GM23338 (cell line): ENCODE measurements at regions not wholly inside any gene's neighbourhood (a gene's known extent, or its start where the extent isn't known, plus 50 kb on each side); places are given as distances from the start of the nearest gene placed in this dataset.
"Not testable (repeated sequence)": the region's sequence is repeated elsewhere in the genome, so short reads cannot be mapped to it uniquely, and the experiment has no call there.

Experiments used
- ATAC-seq: fragments of 200-7000 bp; cut with Tn5 transposase; 3 replicates; pipeline ENCODE4 v1.9.1; 2020
- DNase-seq: peaks from one replicate; pipeline ENCODE4 v3.0.0-alpha.2; 2015; ENCODE audit warnings: low spot score
- H2AFZ ChIP-seq: fragments of 200-600 bp; sonication (generic); 2 replicates; pipeline ENCODE4 v1.8.0; 2016; ENCODE audit warnings: antibody characterized with exemption, mild to moderate bottlenecking, moderate library complexity
- H3F3A ChIP-seq: fragments of 200-600 bp; sonication (generic); replicated peaks from 2 replicates; pipeline ENCODE4 v1.8.0; 2017; ENCODE audit warnings: antibody characterized with exemption, mixed run types, low read depth
- H3K27ac ChIP-seq: fragments of 200-600 bp; sonication (generic); 2 replicates; pipeline ENCODE4 v1.6.1; 2016; ENCODE audit warnings: low read depth
- H3K27me3 ChIP-seq: fragments of 200-600 bp; sonication (generic); 2 replicates; pipeline ENCODE4 v1.8.0; 2016; ENCODE audit warnings: mild to moderate bottlenecking, mixed run types, moderate library complexity; ENCODE audit not compliant: insufficient read depth
- H3K36me3 ChIP-seq: fragments of 200-600 bp; sonication (generic); 2 replicates; pipeline ENCODE4 v1.8.0; 2016; ENCODE audit warnings: mild to moderate bottlenecking; ENCODE audit not compliant: insufficient read depth
- H3K4me1 ChIP-seq: fragments of 200-600 bp; sonication (generic); 2 replicates; pipeline ENCODE4 v1.8.0; 2016; ENCODE audit warnings: mild to moderate bottlenecking, moderate library complexity; ENCODE audit not compliant: insufficient read depth
- H3K4me2 ChIP-seq: fragments of 200-600 bp; sonication (generic); 2 replicates; pipeline ENCODE4 v1.7.1; 2017; ENCODE audit warnings: mixed run types
- H3K4me3 ChIP-seq: fragments of 200-600 bp; sonication (generic); 2 replicates; pipeline ENCODE4 v1.6.1; 2016; ENCODE audit warnings: mixed run types
- H3K79me2 ChIP-seq: fragments of 200-600 bp; sonication (generic); replicated peaks from 2 replicates; pipeline ENCODE4 v1.8.0; 2017; ENCODE audit warnings: mild to moderate bottlenecking; ENCODE audit not compliant: insufficient read depth
- H3K9me2 ChIP-seq: fragments of 200-600 bp; sonication (generic); 2 replicates; pipeline ENCODE4 v1.8.0; 2017; ENCODE audit not compliant: insufficient read depth
- H4K20me1 ChIP-seq: fragments of 200-600 bp; sonication (generic); replicated peaks from 2 replicates; pipeline ENCODE4 v1.8.0; 2017; ENCODE audit warnings: mild to moderate bottlenecking; ENCODE audit not compliant: insufficient read depth
- H3K27ac Mint-ChIP-seq: 2 replicates; pipeline ENCODE4 v1.8.0; 2020; ENCODE audit warnings: inconsistent platforms, mild to moderate bottlenecking, moderate library complexity, mixed read lengths
- H3K27me3 Mint-ChIP-seq: 3 replicates; pipeline ENCODE4 v1.8.0; 2022; ENCODE audit warnings: low read depth, mild to moderate bottlenecking, moderate library complexity, mixed read lengths, inconsistent platforms; ENCODE audit not compliant: insufficient read depth, poor library complexity
- H3K36me3 Mint-ChIP-seq: 3 replicates; pipeline ENCODE4 v1.8.0; 2021; ENCODE audit warnings: low read depth, mild to moderate bottlenecking, inconsistent platforms, moderate library complexity, mixed read lengths
- H3K4me1 Mint-ChIP-seq: 3 replicates; pipeline ENCODE4 v1.8.0; 2020; ENCODE audit warnings: mild to moderate bottlenecking, inconsistent platforms, mixed read lengths
- H3K4me3 Mint-ChIP-seq: 3 replicates; pipeline ENCODE4 v1.8.0; 2021; ENCODE audit warnings: moderate library complexity, mild to moderate bottlenecking, inconsistent platforms, mixed read lengths
- H3K9me3 Mint-ChIP-seq: 3 replicates; pipeline ENCODE4 v1.8.0; 2020; ENCODE audit warnings: moderate library complexity, mild to moderate bottlenecking, inconsistent platforms, mixed read lengths
- CREB1 ChIP-seq: fragments of 250-450 bp; sonication (Bioruptor Pico); IDR thresholded peaks from 2 replicates; pipeline ENCODE4 v1.5.0; 2020; ENCODE audit warnings: low read depth, mild to moderate bottlenecking, moderate library complexity
- EZH2 ChIP-seq: fragments of 200-600 bp; sonication (generic); IDR thresholded peaks from one replicate; pipeline ENCODE4 v1.8.0; 2017; ENCODE audit warnings: antibody characterized with exemption, mild to moderate bottlenecking, low read depth; ENCODE audit not compliant: unreplicated experiment
- EZH2phosphoT487 ChIP-seq: fragments of 200-600 bp; sonication (generic); IDR thresholded peaks from one replicate; pipeline ENCODE4 v1.8.1; 2018; ENCODE audit warnings: antibody characterized with exemption; ENCODE audit not compliant: unreplicated experiment
- JUNB ChIP-seq: IDR thresholded peaks from one replicate; pipeline ENCODE4 v1.6.1; 2016; ENCODE audit warnings: antibody characterized with exemption; ENCODE audit not compliant: unreplicated experiment
- NANOG ChIP-seq: IDR thresholded peaks from 2 replicates; pipeline ENCODE4 v1.6.1; 2016; ENCODE audit warnings: antibody characterized with exemption, borderline replicate concordance
- POLR2AphosphoS5 ChIP-seq: IDR thresholded peaks from 2 replicates; pipeline ENCODE4 v1.6.1; 2016; ENCODE audit warnings: antibody characterized with exemption, low read depth
- STAT1 ChIP-seq: IDR thresholded peaks from one replicate; pipeline ENCODE4 v1.6.1; 2016; ENCODE audit warnings: antibody characterized with exemption; ENCODE audit not compliant: unreplicated experiment
- ZNF114 ChIP-seq: fragments of 250-450 bp; sonication (Bioruptor Pico); IDR thresholded peaks from 2 replicates; pipeline ENCODE4 v1.5.0; 2020; ENCODE audit warnings: mild to moderate bottlenecking, moderate library complexity
- ZNF331 ChIP-seq: fragments of 250-450 bp; sonication (Bioruptor Pico); IDR thresholded peaks from 2 replicates; pipeline ENCODE4 v1.5.0; 2020; ENCODE audit warnings: low read depth, mild to moderate bottlenecking, moderate library complexity
- TF ChIP-seq, protein P1 (sequence below), 2 experiments: fragments of 200-600 bp in 1 of 2; sonication (generic) in 1 of 2; conservative IDR thresholded peaks; 2 replicates each; pipeline versions ENCODE4 v1.5.1 to v1.6.1; 2016 to 2017; ENCODE audit warnings: antibody characterized with exemption in 2 of 2, low read depth in 2 of 2, mild to moderate bottlenecking in 2 of 2, moderate library complexity in 1 of 2
- TF ChIP-seq, protein P2 (sequence below): IDR thresholded peaks from 2 replicates; pipeline ENCODE4 v1.6.1; 2016; ENCODE audit warnings: antibody characterized with exemption
- TF ChIP-seq, protein P3 (sequence below): fragments of 250-450 bp; sonication (Bioruptor Pico); IDR thresholded peaks from 2 replicates; pipeline ENCODE4 v1.5.0; 2020; ENCODE audit warnings: mild to moderate bottlenecking, moderate library complexity

DNA sequence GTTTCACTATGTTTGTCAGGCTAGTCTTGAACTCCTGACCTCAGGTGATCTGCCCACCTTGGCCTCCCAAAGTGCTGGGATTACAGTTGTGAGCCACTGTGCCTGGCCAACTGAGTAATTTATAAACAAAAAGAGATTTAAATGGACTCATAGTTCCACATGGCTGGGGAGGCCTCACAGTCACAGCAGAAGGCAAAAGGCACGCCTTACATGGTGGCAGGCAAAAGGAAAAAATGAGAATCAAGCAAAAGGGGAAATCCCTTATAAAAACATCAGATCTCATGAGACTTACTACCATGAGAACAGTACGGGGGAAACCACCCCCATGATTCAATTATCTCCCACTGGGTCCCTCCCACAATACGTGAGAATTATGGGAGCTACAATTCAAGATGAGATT lies 73.2 kb upstream of the TIAM1 start:
- H3K27me3 Mint-ChIP-seq, H3K36me3 ChIP-seq, H3K4me2 ChIP-seq, ATAC-seq, H3K4me1 ChIP-seq, H3K4me3 Mint-ChIP-seq, H3K9me2 ChIP-seq, H3K4me1 Mint-ChIP-seq, H3K79me2 ChIP-seq, H3K27ac ChIP-seq, H4K20me1 ChIP-seq, H3K27ac Mint-ChIP-seq, H3K9me3 Mint-ChIP-seq, H3F3A ChIP-seq, DNase-seq, H3K36me3 Mint-ChIP-seq, H3K27me3 ChIP-seq, H2AFZ ChIP-seq, H3K4me3 ChIP-seq: not testable (repeated sequence)

DNA sequence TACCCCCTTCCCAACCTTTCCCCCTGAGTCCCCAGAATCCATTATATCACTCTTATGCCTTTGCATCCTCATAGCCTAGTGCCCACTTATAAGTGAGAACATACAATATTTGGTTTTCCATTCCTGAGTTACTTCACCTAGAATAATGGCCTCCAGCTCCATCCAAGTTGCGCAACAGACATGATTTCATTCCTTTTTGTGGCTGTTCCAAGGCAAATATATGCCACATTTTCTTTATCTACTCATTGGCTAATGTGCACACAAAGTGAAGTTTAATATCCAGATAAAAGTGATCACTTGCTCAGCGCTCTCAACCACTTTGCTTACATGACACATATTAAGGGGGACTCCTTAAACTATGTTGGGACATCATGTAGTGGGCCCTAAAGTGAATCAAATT lies 72.4 kb upstream of the TIAM1 start:
- ATAC-seq = no peak
- H3K27ac Mint-ChIP-seq = no peak overlapping the region
- TF ChIP-seq JUNB = no peak
- TF ChIP-seq, protein P1, sequence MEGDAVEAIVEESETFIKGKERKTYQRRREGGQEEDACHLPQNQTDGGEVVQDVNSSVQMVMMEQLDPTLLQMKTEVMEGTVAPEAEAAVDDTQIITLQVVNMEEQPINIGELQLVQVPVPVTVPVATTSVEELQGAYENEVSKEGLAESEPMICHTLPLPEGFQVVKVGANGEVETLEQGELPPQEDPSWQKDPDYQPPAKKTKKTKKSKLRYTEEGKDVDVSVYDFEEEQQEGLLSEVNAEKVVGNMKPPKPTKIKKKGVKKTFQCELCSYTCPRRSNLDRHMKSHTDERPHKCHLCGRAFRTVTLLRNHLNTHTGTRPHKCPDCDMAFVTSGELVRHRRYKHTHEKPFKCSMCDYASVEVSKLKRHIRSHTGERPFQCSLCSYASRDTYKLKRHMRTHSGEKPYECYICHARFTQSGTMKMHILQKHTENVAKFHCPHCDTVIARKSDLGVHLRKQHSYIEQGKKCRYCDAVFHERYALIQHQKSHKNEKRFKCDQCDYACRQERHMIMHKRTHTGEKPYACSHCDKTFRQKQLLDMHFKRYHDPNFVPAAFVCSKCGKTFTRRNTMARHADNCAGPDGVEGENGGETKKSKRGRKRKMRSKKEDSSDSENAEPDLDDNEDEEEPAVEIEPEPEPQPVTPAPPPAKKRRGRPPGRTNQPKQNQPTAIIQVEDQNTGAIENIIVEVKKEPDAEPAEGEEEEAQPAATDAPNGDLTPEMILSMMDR (conservative IDR thresholded peaks at IDR 0.05; ENCODE audit: low read depth in 2 of 2) = no peak
- TF ChIP-seq, protein P2, sequence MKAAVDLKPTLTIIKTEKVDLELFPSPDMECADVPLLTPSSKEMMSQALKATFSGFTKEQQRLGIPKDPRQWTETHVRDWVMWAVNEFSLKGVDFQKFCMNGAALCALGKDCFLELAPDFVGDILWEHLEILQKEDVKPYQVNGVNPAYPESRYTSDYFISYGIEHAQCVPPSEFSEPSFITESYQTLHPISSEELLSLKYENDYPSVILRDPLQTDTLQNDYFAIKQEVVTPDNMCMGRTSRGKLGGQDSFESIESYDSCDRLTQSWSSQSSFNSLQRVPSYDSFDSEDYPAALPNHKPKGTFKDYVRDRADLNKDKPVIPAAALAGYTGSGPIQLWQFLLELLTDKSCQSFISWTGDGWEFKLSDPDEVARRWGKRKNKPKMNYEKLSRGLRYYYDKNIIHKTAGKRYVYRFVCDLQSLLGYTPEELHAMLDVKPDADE = no peak
- no peak for TF ChIP-seq EZH2
- no peak for TF ChIP-seq STAT1
- TF ChIP-seq NANOG = no peak
- no peak for TF ChIP-seq CREB1 (CRISPR knock-in tag)
- no peak for TF ChIP-seq EZH2phosphoT487
- TF ChIP-seq ZNF331 (CRISPR knock-in tag) = no peak
- TF ChIP-seq, protein P3, sequence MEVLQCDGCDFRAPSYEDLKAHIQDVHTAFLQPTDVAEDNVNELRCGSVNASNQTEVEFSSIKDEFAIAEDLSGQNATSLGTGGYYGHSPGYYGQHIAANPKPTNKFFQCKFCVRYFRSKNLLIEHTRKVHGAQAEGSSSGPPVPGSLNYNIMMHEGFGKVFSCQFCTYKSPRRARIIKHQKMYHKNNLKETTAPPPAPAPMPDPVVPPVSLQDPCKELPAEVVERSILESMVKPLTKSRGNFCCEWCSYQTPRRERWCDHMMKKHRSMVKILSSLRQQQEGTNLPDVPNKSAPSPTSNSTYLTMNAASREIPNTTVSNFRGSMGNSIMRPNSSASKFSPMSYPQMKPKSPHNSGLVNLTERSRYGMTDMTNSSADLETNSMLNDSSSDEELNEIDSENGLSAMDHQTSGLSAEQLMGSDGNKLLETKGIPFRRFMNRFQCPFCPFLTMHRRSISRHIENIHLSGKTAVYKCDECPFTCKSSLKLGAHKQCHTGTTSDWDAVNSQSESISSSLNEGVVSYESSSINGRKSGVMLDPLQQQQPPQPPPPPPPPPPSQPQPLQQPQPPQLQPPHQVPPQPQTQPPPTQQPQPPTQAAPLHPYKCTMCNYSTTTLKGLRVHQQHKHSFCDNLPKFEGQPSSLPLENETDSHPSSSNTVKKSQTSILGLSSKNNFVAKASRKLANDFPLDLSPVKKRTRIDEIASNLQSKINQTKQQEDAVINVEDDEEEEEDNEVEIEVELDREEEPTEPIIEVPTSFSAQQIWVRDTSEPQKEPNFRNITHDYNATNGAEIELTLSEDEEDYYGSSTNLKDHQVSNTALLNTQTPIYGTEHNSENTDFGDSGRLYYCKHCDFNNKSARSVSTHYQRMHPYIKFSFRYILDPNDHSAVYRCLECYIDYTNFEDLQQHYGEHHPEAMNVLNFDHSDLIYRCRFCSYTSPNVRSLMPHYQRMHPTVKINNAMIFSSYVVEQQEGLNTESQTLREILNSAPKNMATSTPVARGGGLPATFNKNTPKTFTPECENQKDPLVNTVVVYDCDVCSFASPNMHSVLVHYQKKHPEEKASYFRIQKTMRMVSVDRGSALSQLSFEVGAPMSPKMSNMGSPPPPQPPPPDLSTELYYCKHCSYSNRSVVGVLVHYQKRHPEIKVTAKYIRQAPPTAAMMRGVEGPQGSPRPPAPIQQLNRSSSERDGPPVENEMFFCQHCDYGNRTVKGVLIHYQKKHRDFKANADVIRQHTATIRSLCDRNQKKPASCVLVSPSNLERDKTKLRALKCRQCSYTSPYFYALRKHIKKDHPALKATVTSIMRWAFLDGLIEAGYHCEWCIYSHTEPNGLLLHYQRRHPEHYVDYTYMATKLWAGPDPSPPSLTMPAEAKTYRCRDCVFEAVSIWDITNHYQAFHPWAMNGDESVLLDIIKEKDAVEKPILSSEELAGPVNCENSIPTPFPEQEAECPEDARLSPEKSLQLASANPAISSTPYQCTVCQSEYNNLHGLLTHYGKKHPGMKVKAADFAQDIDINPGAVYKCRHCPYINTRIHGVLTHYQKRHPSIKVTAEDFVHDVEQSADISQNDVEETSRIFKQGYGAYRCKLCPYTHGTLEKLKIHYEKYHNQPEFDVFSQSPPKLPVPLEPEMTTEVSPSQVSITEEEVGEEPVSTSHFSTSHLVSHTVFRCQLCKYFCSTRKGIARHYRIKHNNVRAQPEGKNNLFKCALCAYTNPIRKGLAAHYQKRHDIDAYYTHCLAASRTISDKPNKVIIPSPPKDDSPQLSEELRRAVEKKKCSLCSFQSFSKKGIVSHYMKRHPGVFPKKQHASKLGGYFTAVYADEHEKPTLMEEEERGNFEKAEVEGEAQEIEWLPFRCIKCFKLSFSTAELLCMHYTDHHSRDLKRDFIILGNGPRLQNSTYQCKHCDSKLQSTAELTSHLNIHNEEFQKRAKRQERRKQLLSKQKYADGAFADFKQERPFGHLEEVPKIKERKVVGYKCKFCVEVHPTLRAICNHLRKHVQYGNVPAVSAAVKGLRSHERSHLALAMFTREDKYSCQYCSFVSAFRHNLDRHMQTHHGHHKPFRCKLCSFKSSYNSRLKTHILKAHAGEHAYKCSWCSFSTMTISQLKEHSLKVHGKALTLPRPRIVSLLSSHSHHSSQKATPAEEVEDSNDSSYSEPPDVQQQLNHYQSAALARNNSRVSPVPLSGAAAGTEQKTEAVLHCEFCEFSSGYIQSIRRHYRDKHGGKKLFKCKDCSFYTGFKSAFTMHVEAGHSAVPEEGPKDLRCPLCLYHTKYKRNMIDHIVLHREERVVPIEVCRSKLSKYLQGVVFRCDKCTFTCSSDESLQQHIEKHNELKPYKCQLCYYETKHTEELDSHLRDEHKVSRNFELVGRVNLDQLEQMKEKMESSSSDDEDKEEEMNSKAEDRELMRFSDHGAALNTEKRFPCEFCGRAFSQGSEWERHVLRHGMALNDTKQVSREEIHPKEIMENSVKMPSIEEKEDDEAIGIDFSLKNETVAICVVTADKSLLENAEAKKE (CRISPR knock-in tag) = no peak
- TF ChIP-seq ZNF114 = no peak
- TF ChIP-seq POLR2AphosphoS5 = no peak

More for the DNA sequence above, 72.4 kb upstream of the TIAM1 start:
- no peak for DNase-seq
- H3K9me3 Mint-ChIP-seq = peaks cover 4% of the 10 kb centered on the region; the same call in 2 of the 3 replicates
- peaks cover 8% of the 10 kb centered on the region for H3K4me1 ChIP-seq
- no peaks in the 10 kb centered on the region for H4K20me1 ChIP-seq
- peaks cover 7% of the 10 kb centered on the region for H3K4me1 Mint-ChIP-seq
- H3F3A ChIP-seq = no peaks in the 10 kb centered on the region
- no peak overlapping the region for H3K4me3 ChIP-seq
- H2AFZ ChIP-seq = no peak overlapping the region
- no peak overlapping the region for H3K4me2 ChIP-seq
- no peak overlapping the region for H3K4me3 Mint-ChIP-seq
- H3K27ac ChIP-seq = no peak overlapping the region
- no peaks in the 10 kb centered on the region; the same call in 1 of the 2 replicates for H3K36me3 ChIP-seq
- no peaks in the 10 kb centered on the region for H3K27me3 ChIP-seq
- peaks cover 6% of the 10 kb centered on the region; the same call in 2 of the 3 replicates for H3K36me3 Mint-ChIP-seq
- H3K27me3 Mint-ChIP-seq = peaks cover 5% of the 10 kb centered on the region
- no peaks in the 10 kb centered on the region for H3K79me2 ChIP-seq
- no peaks in the 10 kb centered on the region; the same call in 1 of the 2 replicates for H3K9me2 ChIP-seq
